ENCODE measurements at regions not wholly inside any gene's neighbourhood (a gene's known extent, or its start where the extent isn't known, plus 50 kb on each side); places are given as distances from the start of the nearest gene placed in this dataset.

GRCh38 chr18:23330423-23330822, 122.7 kb upstream of the RIOK3 start:
- H4K5ac ChIP-seq (ENCODE audit: insufficient read length, low read depth, low read length), result no peak overlapping the region
- H4K20me1 ChIP-seq (ENCODE audit: control insufficient read depth, insufficient read depth, insufficient read length), result no peaks in the 10 kb centered on the region
- H3K27me3 Mint-ChIP-seq (ENCODE audit: low read depth), result peaks cover 6% of the 10 kb centered on the region; the same call in 1 of the 2 replicates
- H3K27me3 ChIP-seq (ENCODE audit: insufficient read depth, low read length), result no peaks in the 10 kb centered on the region
- H3K27ac Mint-ChIP-seq, result peak overlapping the region in 2 of 3 experiments; percentile 44 to 88; a peak in 3 of 7 replicates
- H3K79me1 ChIP-seq (ENCODE audit: insufficient read depth, low read depth, low read length, poor library complexity, severe bottlenecking), result no peaks in the 10 kb centered on the region
- H4K91ac ChIP-seq (ENCODE audit: insufficient read length, low read depth, low read length), result no peak overlapping the region
- H2BK20ac ChIP-seq (ENCODE audit: low read depth, low read length, poor library complexity, severe bottlenecking), result no peak overlapping the region
- no CpG with 5 or more reads among the region's 8 CpGs for WGBS (ENCODE audit: extremely low coverage, insufficient read length, low lambda C conversion rate)
- no peak overlapping the region for H3K27ac ChIP-seq (ENCODE audit: insufficient read length, low read depth, low read length)
- peaks cover 3 to 13% (median 9%) of the 10 kb centered on the region in 3 experiments; a peak in 5 of 7 replicates for H3K36me3 Mint-ChIP-seq (ENCODE audit: insufficient read depth in 1 of 3, low read depth in 3 of 3)
- H2BK120ac ChIP-seq (ENCODE audit: low read depth, low read length, poor library complexity, severe bottlenecking), result no peak overlapping the region
- no peak overlapping the region for H2AFZ ChIP-seq (ENCODE audit: low read length)
- H3K18ac ChIP-seq (ENCODE audit: insufficient read length, low read depth, low read length), result no peak overlapping the region
- no peak overlapping the region for H4K8ac ChIP-seq (replicated peaks; ENCODE audit: insufficient read length, low read depth, low read length)
- no peak overlapping the region for H2BK5ac ChIP-seq (ENCODE audit: insufficient read length, low read length)
- no peak overlapping the region for H3K23ac ChIP-seq (ENCODE audit: insufficient read length, low read depth, low read length)
- H3K9ac ChIP-seq (ENCODE audit: extremely low read depth, insufficient read length, low read length), result no peak overlapping the region
- H2BK12ac ChIP-seq (ENCODE audit: insufficient read length, low read depth, low read length), result no peak overlapping the region
- TF ChIP-seq, protein P1, sequence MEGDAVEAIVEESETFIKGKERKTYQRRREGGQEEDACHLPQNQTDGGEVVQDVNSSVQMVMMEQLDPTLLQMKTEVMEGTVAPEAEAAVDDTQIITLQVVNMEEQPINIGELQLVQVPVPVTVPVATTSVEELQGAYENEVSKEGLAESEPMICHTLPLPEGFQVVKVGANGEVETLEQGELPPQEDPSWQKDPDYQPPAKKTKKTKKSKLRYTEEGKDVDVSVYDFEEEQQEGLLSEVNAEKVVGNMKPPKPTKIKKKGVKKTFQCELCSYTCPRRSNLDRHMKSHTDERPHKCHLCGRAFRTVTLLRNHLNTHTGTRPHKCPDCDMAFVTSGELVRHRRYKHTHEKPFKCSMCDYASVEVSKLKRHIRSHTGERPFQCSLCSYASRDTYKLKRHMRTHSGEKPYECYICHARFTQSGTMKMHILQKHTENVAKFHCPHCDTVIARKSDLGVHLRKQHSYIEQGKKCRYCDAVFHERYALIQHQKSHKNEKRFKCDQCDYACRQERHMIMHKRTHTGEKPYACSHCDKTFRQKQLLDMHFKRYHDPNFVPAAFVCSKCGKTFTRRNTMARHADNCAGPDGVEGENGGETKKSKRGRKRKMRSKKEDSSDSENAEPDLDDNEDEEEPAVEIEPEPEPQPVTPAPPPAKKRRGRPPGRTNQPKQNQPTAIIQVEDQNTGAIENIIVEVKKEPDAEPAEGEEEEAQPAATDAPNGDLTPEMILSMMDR (conservative IDR thresholded peaks at IDR 0.05), result no peak
- no peaks in the 10 kb centered on the region for H3K23me2 ChIP-seq (ENCODE audit: insufficient read length, low read depth, low read length, poor library complexity, severe bottlenecking)
- H3K9me3 ChIP-seq (ENCODE audit: control insufficient read depth, low read depth, low read length), result no peaks in the 10 kb centered on the region
- no peak overlapping the region for H3K56ac ChIP-seq (ENCODE audit: insufficient read length, low read depth, low read length)
- no peak for DNase-seq
- no peak overlapping the region for H3T11ph ChIP-seq (ENCODE audit: low read length)
- no peak overlapping the region for H2AK5ac ChIP-seq (ENCODE audit: insufficient read length, low read length)
- H3K14ac ChIP-seq (ENCODE audit: insufficient read depth, low read length), result no peak overlapping the region
- peaks cover 2% of the 10 kb centered on the region; the same call in 1 of the 2 replicates for H3K4me1 ChIP-seq (ENCODE audit: insufficient read depth, low read length)
- H3K9me3 Mint-ChIP-seq, result peaks cover 2% of the 10 kb centered on the region in 2 experiments
- peaks cover 21 to 23% of the 10 kb centered on the region in 2 experiments for H3K4me1 Mint-ChIP-seq
- no peak overlapping the region for H2BK15ac ChIP-seq (ENCODE audit: low read depth, low read length)
- H3K4me3 Mint-ChIP-seq, result no peak overlapping the region
- H3K79me2 ChIP-seq (ENCODE audit: insufficient read depth, low read length), result no peaks in the 10 kb centered on the region
- H3K4me2 ChIP-seq (ENCODE audit: insufficient read depth, insufficient read length, low read length), result no peak overlapping the region
- H3K4ac ChIP-seq (ENCODE audit: low read depth, low read length), result no peak overlapping the region
